Adipocyte (in vitro differentiated cells): ENCODE measurements at regions not wholly inside any gene's neighbourhood (a gene's known extent, or its start where the extent isn't known, plus 50 kb on each side); places are given as distances from the start of the nearest gene placed in this dataset.
"Not testable (repeated sequence)": the region's sequence is repeated elsewhere in the genome, so short reads cannot be mapped to it uniquely, and the experiment has no call there.

ENCODE experiments used
- DNase-seq: peaks from one replicate; pipeline ENCODE4 v3.0.0-alpha.2; 2015; ENCODE audit warnings: low read depth
- H3K27me3 ChIP-seq: replicated peaks from 2 replicates; pipeline ENCODE4 v1.7.0; 2013; ENCODE audit warnings: mild to moderate bottlenecking, low read length, moderate library complexity; ENCODE audit not compliant: control insufficient read depth, insufficient read depth
- H3K36me3 ChIP-seq: 2 replicates; pipeline ENCODE4 v1.7.0; 2013; ENCODE audit warnings: low read length, mild to moderate bottlenecking, moderate library complexity; ENCODE audit not compliant: control insufficient read depth, insufficient read depth, severe bottlenecking
- H3K4me1 ChIP-seq: 2 replicates; pipeline ENCODE4 v1.7.0; 2013; ENCODE audit warnings: mild to moderate bottlenecking, low read length, moderate library complexity; ENCODE audit not compliant: control insufficient read depth, insufficient read depth
- H3K4me3 ChIP-seq: 2 replicates; pipeline ENCODE4 v1.7.0; 2013; ENCODE audit warnings: mild to moderate bottlenecking, low read length, moderate library complexity
- H3K9ac ChIP-seq: 2 replicates; pipeline ENCODE4 v1.7.0; 2013; ENCODE audit warnings: mild to moderate bottlenecking, low read length, moderate library complexity
- H3K9me3 ChIP-seq: 2 replicates; pipeline ENCODE4 v1.7.0; 2013; ENCODE audit warnings: mild to moderate bottlenecking, low read length, moderate library complexity; ENCODE audit not compliant: control insufficient read depth

GRCh38 chr15:62352817-62353216 lies 187.7 kb upstream of the C2CD4B start:
- Histone ChIP-seq H3K9me3 (no peaks in the 10 kb centered on the region), H3K27me3 (peaks cover 17% of the 10 kb centered on the region), H3K9ac (no peak overlapping the region), H3K4me3 (no peak overlapping the region), H3K36me3 (no peaks in the 10 kb centered on the region), H3K4me1 (no peaks in the 10 kb centered on the region)
- no peak for DNase-seq

DNA sequence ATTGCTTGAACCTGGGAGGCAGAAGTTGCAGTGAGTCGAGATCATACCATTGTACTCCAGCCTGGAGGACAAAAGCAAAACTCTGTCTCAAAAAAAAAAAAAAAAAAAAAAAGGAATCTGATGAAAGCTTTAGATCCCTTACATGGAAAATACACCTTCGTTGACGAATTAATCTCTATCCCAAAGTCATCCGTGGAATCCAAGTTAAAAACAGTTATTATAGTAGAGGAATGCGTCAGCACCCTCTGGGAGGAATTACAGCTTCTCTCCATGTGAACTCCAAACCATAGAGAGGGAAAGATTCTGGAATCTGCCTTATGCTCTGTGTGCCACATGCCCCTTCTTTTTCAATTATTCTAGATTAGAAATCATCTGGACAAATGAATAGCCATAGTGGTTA lies 192.3 kb upstream of the C2CD4B start:
- Histone ChIP-seq H3K4me3 (no peak overlapping the region), H3K9ac (no peak overlapping the region), H3K36me3 (no peaks in the 10 kb centered on the region), H3K4me1 (peaks cover 4% of the 10 kb centered on the region), H3K9me3 (no peaks in the 10 kb centered on the region), H3K27me3 (peaks cover 17% of the 10 kb centered on the region)
- DNase-seq = no peak

GRCh38 chr15:62359416-62359815 lies 194.3 kb upstream of the C2CD4B start:
- H3K4me3 ChIP-seq = no peak overlapping the region
- H3K9ac ChIP-seq = no peak overlapping the region
- no peaks in the 10 kb centered on the region for H3K9me3 ChIP-seq
- no peaks in the 10 kb centered on the region for H3K36me3 ChIP-seq
- no peak for DNase-seq
- H3K4me1 ChIP-seq = peaks cover 9% of the 10 kb centered on the region
- peaks cover 8% of the 10 kb centered on the region for H3K27me3 ChIP-seq

DNA sequence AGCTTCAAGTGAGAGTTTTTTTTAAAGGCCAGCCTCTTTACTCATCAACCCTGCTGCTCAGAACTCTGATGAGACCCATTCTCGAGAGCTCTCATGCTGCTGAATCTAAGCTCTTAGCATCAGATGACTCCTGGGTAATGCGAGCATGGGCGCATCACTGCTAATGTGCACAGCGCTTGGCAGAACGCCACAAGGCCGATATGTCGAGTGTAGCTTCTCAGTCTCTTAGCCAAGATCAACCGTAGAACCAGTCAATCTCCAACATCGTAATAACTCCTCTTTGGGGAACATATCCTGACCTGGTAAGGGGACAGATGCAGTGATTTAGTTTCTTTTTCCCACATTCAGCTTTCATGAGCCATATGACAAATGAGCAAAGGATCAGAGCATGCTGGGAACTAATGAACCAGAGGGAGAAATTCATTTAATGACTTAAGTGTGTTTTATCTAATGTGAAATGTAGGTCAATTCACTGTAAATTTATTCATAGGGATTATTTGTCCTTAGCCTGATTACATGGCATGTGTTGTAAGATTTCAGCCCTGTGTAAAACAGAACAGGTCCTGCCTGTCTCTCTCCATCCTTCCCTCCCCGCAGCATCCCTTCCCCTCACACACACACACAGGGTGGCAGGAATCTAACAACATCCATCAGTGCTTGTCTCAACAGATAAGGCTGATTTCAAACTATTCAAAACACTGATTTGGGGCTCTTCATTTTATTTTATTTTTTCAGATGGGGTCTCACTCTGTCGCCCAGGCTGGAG lies 195.4 kb upstream of the C2CD4B start:
- Histone ChIP-seq H3K9me3 (no peaks in the 10 kb centered on the region), H3K4me1 (peaks cover 9% of the 10 kb centered on the region), H3K36me3 (no peaks in the 10 kb centered on the region), H3K9ac (no peak overlapping the region), H3K27me3 (peaks cover under 1% of the 10 kb centered on the region), H3K4me3 (no peak overlapping the region)
- no peak for DNase-seq

GRCh38 chr15:62362144-62362543 lies 197.1 kb upstream of the C2CD4B start:
- Histone ChIP-seq H3K4me3 (no peak overlapping the region), H3K9ac (no peak overlapping the region), H3K27me3 (peaks cover 6% of the 10 kb centered on the region), H3K9me3 (no peaks in the 10 kb centered on the region), H3K4me1 (peaks cover 9% of the 10 kb centered on the region), H3K36me3 (no peaks in the 10 kb centered on the region)
- no peak for DNase-seq

DNA sequence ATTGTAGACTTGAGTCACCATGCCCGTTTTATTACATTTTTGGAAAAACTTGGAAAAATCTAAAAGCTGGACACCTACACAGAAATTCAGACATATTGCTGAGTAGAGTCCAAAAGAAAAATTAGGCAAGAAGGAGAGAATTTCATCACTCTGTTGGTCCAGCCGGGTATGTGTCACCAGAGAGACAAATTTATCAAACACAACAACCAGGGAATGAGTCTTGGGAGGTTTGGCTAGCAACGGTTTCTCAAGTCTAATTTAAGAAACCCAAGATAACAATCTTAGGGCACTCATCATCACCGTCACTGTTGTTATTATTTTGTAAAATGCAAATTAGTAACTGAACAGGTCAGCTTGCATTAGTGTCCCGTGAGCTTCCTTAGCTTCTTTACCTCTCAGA lies 197.5 kb upstream of the C2CD4B start:
- Histone ChIP-seq H3K27me3 (peaks cover 6% of the 10 kb centered on the region), H3K36me3 (no peaks in the 10 kb centered on the region), H3K9me3 (no peaks in the 10 kb centered on the region), H3K9ac (no peak overlapping the region), H3K4me1 (peaks cover 9% of the 10 kb centered on the region), H3K4me3 (no peak overlapping the region)
- peak; percentile 54 for DNase-seq

DNA sequence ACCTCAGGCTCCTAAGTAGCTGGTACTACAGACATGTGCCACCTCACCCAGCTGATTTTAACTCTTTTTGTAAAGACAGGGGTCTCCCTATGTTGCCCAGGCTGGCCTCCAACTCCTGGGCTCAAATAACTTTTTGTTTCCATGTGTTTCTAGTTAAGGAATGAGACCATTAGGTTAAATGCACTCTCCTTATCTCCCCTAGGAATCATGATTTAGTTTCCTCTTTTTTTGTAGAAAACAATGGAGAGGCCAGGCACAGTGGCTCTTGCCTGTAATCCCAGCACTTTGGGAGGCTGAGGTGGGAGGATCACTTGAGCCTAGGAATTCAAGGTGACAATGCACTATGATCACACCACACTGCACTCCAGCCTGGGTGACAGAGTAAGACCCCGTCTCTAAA lies 198.8 kb upstream of the C2CD4B start:
- H3K9ac ChIP-seq = no peak overlapping the region
- H3K27me3 ChIP-seq = peaks cover 6% of the 10 kb centered on the region
- no peak for DNase-seq
- peaks cover 9% of the 10 kb centered on the region for H3K4me1 ChIP-seq
- no peaks in the 10 kb centered on the region for H3K9me3 ChIP-seq
- H3K36me3 ChIP-seq = no peaks in the 10 kb centered on the region
- H3K4me3 ChIP-seq = no peak overlapping the region

- Histone ChIP-seq H3K4me1 (peaks cover 12% of the 10 kb centered on the region), H3K27me3 (peaks cover 6% of the 10 kb centered on the region), H3K9ac (no peak overlapping the region), H3K4me3 (no peak overlapping the region), H3K9me3 (no peaks in the 10 kb centered on the region), H3K36me3 (no peaks in the 10 kb centered on the region)
- no peak for DNase-seq
Measured at GRCh38 chr15:62365795-62366442, 200.8 kb upstream of the C2CD4B start.

DNA sequence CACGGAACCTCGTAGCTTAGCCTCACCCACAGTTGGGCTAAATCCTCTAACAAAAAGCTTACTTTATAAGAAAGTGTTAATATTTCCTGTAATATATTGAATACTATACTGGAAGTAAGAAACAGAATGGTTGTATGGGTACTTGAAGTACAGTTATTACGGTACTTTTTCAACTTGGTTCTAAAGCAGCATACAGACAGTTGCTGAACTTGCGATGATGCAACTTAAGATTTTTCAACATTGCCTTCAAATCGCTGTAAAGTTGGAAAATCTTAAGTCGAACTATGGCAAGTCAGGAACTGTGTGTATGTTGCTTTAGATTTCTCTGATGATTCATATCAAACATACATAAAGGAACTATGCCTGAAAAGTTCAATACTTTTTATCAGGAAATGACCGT lies 204.4 kb upstream of the C2CD4B start:
- H3K9ac ChIP-seq = no peak overlapping the region
- no peaks in the 10 kb centered on the region for H3K9me3 ChIP-seq
- no peak for DNase-seq
- H3K4me3 ChIP-seq = no peak overlapping the region
- H3K4me1 ChIP-seq = peaks cover 3% of the 10 kb centered on the region
- H3K27me3 ChIP-seq = peaks cover 6% of the 10 kb centered on the region
- H3K36me3 ChIP-seq = no peaks in the 10 kb centered on the region

DNA sequence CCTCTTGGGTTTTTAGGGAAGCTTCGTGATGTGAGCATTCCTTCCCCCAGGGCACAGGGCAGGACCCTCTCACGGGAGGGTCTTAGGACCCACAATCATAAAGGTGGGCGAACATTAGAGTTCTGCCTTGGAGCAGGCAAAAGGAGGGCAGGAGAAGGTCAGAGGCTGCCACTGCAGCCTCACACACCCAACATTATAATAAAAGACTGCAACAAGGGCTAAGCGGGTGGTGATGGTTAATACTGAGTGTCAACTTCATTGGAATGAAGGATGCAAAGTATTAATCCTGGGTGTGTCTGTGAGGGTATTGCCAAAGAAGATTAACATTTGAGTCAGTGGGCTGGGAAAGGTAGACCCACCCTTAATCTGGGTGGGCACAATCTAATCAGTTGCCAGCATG lies 206.6 kb upstream of the C2CD4B start:
- H3K9me3 ChIP-seq, H3K4me3 ChIP-seq, H3K4me1 ChIP-seq, H3K27me3 ChIP-seq, H3K9ac ChIP-seq, H3K36me3 ChIP-seq, DNase-seq: not testable (repeated sequence)

DNA sequence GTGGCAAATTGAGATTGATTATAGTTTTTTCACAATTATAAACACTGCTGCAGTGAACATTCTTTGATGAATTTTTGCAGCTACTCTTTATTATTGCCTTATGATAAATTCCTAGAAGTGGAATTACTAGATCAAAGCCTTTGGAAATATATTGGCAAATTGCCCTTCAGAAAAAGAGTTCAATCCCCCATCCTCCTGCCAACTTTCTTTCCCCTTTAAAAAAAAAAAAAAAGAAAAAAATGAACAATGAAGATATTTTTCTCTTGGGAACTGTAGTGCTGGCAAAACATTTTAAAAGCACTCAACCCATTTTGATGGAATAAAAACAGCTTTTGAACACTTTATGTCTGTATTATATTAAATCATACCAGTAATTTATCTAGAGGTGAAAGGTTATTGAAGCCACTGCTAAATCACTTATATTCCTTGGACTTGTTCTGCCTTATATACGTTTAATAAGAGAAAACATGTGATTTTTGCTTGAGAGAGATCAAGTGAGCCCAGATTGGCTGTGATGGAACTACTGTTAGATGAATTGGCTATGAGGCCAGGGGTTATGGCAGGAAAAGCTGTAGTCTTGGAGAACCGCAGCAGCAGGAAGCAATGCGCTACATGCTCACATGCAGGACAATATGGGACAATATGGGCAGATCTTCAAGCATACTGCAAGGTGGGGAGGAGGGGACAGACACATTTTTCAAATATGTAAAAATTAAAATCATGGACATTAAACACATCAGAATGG lies 212.8 kb upstream of the C2CD4B start:
- H3K4me1 ChIP-seq = peaks cover 4% of the 10 kb centered on the region
- H3K4me3 ChIP-seq = no peak overlapping the region
- no peak for DNase-seq
- H3K9me3 ChIP-seq = no peaks in the 10 kb centered on the region
- H3K9ac ChIP-seq = no peak overlapping the region
- H3K36me3 ChIP-seq = no peaks in the 10 kb centered on the region
- H3K27me3 ChIP-seq = no peaks in the 10 kb centered on the region
